IMR-90 (cell line): ENCODE measurements at regions not wholly inside any gene's neighbourhood (a gene's known extent, or its start where the extent isn't known, plus 50 kb on each side); places are given as distances from the start of the nearest gene placed in this dataset.
A peak's percentile ranks its signal among the peaks of the same experiment; 100 is the strongest.

ENCODE experiments used
- BHLHE40 ChIP-seq: fragments of 150-350 bp; IDR thresholded peaks from 2 replicates; pipeline ENCODE4 v1.6.1; 2016; ENCODE audit warnings: mild to moderate bottlenecking, low read depth, low read length
- FOS ChIP-seq: fragments of 150-350 bp; IDR thresholded peaks from 2 replicates; pipeline ENCODE4 v1.6.1; 2016; ENCODE audit warnings: low read depth, low read length
- MAFK ChIP-seq: IDR thresholded peaks from 2 replicates; pipeline ENCODE4 v1.6.1; 2012; ENCODE audit warnings: low read depth, low read length, improper control_type of control experiment
- MXI1 ChIP-seq: IDR thresholded peaks from 2 replicates; pipeline ENCODE4 v1.6.1; 2012; ENCODE audit warnings: low read depth, mild to moderate bottlenecking, low read length, moderate library complexity, borderline replicate concordance
- NFE2L2 ChIP-seq: fragments of 150-350 bp; IDR thresholded peaks from 2 replicates; pipeline ENCODE4 v1.6.1; 2016; ENCODE audit warnings: low read depth, mild to moderate bottlenecking, low read length
- POLR2A ChIP-seq: IDR thresholded peaks from 2 replicates; pipeline ENCODE4 v1.6.1; 2012; ENCODE audit warnings: mild to moderate bottlenecking, low read depth, low read length
- RAD21 ChIP-seq: IDR thresholded peaks from 2 replicates; pipeline ENCODE4 v1.6.1; 2012; ENCODE audit warnings: low read length, improper control_type of control experiment
- RCOR1 ChIP-seq: IDR thresholded peaks from 2 replicates; pipeline ENCODE4 v1.6.1; 2012; ENCODE audit warnings: mild to moderate bottlenecking, low read length, improper control_type of control experiment; ENCODE audit not compliant: insufficient replicate concordance
- RFX5 ChIP-seq: IDR thresholded peaks from 2 replicates; pipeline ENCODE4 v1.8.0; 2012; ENCODE audit warnings: low read depth, mild to moderate bottlenecking, low read length, moderate library complexity
- SMC3 ChIP-seq: fragments of 150-350 bp; IDR thresholded peaks from 2 replicates; pipeline ENCODE4 v1.6.1; 2016; ENCODE audit warnings: low read depth, mild to moderate bottlenecking, antibody characterized with exemption, low read length, moderate library complexity
- TF ChIP-seq, protein P1 (sequence below): conservative IDR thresholded peaks from 2 replicates; pipeline ENCODE4 v1.5.1; 2012; ENCODE audit warnings: mild to moderate bottlenecking, low read depth, low read length, improper control_type of control experiment
- TF ChIP-seq, protein P2 (sequence below): fragments of 150-350 bp; IDR thresholded peaks from 2 replicates; pipeline ENCODE4 v1.6.1; 2017; ENCODE audit warnings: mild to moderate bottlenecking, antibody characterized with exemption, low read length, low read depth

DNA sequence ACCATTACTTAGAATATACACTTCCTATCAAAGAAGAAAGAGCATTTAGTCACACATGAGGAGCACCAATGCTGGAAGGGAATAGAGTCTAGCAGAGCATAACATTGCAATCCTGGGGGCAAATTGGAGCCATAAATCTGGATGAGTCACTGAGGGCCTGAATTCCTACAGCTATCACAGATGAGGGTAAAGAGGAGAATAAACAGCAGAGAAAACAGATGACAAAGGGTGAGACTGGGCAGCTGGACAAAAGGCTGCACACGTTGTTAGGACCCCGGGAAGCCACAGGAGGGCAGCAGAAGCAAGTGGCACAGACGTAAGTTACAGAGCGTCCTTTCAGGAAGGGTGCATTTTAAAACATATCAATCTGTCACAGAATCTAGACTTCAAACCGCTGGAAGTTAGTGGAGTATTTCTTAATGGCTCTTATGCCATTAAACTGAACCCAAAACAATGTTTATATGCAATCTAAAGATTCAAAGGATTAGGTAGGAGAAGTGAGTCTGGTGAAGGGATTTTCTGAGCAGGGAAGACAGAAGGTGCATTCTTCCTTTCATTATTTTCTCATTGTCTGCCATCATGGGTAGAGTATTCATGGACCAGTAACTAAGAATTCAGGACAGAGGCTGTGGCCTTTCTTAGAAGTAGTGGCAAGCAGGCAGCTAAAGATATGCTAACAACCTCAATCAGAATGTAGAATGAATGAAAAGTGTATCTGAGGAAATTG, 159.8 kb upstream of the DAAM1 start:
- TF ChIP-seq POLR2A (no peak), RFX5 (no peak), NFE2L2 (no peak), RCOR1 (peak; percentile 17), RAD21 (peak; percentile 89), MXI1 (no peak), BHLHE40 (peak; percentile 30; the same call in 1 of the 2 replicates), SMC3 (peak; percentile 94), FOS (peak; percentile 87), MAFK (peak; percentile 12; the same call in 1 of the 2 replicates)
- TF ChIP-seq, protein P1, sequence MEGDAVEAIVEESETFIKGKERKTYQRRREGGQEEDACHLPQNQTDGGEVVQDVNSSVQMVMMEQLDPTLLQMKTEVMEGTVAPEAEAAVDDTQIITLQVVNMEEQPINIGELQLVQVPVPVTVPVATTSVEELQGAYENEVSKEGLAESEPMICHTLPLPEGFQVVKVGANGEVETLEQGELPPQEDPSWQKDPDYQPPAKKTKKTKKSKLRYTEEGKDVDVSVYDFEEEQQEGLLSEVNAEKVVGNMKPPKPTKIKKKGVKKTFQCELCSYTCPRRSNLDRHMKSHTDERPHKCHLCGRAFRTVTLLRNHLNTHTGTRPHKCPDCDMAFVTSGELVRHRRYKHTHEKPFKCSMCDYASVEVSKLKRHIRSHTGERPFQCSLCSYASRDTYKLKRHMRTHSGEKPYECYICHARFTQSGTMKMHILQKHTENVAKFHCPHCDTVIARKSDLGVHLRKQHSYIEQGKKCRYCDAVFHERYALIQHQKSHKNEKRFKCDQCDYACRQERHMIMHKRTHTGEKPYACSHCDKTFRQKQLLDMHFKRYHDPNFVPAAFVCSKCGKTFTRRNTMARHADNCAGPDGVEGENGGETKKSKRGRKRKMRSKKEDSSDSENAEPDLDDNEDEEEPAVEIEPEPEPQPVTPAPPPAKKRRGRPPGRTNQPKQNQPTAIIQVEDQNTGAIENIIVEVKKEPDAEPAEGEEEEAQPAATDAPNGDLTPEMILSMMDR, result peak; percentile 95
- TF ChIP-seq, protein P2, sequence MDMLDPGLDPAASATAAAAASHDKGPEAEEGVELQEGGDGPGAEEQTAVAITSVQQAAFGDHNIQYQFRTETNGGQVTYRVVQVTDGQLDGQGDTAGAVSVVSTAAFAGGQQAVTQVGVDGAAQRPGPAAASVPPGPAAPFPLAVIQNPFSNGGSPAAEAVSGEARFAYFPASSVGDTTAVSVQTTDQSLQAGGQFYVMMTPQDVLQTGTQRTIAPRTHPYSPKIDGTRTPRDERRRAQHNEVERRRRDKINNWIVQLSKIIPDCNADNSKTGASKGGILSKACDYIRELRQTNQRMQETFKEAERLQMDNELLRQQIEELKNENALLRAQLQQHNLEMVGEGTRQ, result no peak
